HEK293T (cell line): ENCODE measurements at regions not wholly inside any gene's neighbourhood (a gene's known extent, or its start where the extent isn't known, plus 50 kb on each side); places are given as distances from the start of the nearest gene placed in this dataset.

ENCODE experiments used
- CTCF ChIA-PET: fragments of 350-600 bp; formaldehyde crosslinking; extraction: SDS; loops from one replicate; lab custom pipeline; 2021; ENCODE audit warnings: antibody characterized with exemption, inconsistent platforms; lab: Yijun Ruan, JAX
- POLR2A ChIA-PET: fragments of 350-600 bp; formaldehyde crosslinking; extraction: SDS; loops from one replicate; lab custom pipeline; 2020; ENCODE audit warnings: antibody characterized with exemption, inconsistent platforms; lab: Yijun Ruan, JAX
- DNase-seq: peaks from one replicate; pipeline ENCODE4 v3.0.0; 2012; ENCODE audit warnings: mixed read lengths; ENCODE audit errors: extremely low spot score
- ARNT ChIP-seq: fragments of 450-650 bp; IDR thresholded peaks from 2 replicates; pipeline ENCODE4 v1.6.1; 2017; ENCODE audit warnings: mild to moderate bottlenecking
- BHLHE40 ChIP-seq: fragments of 450-650 bp; IDR thresholded peaks from 2 replicates; pipeline ENCODE4 v1.6.1; 2016; ENCODE audit warnings: mild to moderate bottlenecking, moderate library complexity, borderline replicate concordance
- CTBP1 ChIP-seq: fragments of 450-650 bp; IDR thresholded peaks from 2 replicates; pipeline ENCODE4 v1.6.1; 2016; ENCODE audit warnings: borderline replicate concordance
- ELF4 ChIP-seq: fragments of 450-650 bp; IDR thresholded peaks from 2 replicates; pipeline ENCODE4 v1.6.1; 2017; ENCODE audit warnings: antibody characterized with exemption
- FOXA1 ChIP-seq: fragments of 450-650 bp; IDR thresholded peaks from 2 replicates; pipeline ENCODE4 v1.6.1; 2016; ENCODE audit warnings: mild to moderate bottlenecking
- FOXK2 ChIP-seq: fragments of 450-650 bp; IDR thresholded peaks from 2 replicates; pipeline ENCODE4 v1.6.1; 2016; ENCODE audit warnings: mild to moderate bottlenecking
- FOXM1 ChIP-seq: fragments of 450-650 bp; IDR thresholded peaks from 2 replicates; pipeline ENCODE4 v1.6.1; 2017; ENCODE audit warnings: mild to moderate bottlenecking, borderline replicate concordance
- HDGF ChIP-seq: fragments of 450-650 bp; IDR thresholded peaks from 2 replicates; pipeline ENCODE4 v1.6.1; 2017; ENCODE audit warnings: antibody characterized with exemption, borderline replicate concordance
- L3MBTL2 ChIP-seq: fragments of 450-650 bp; conservative IDR thresholded peaks from 2 replicates; pipeline ENCODE4 v1.6.1; 2016; ENCODE audit warnings: mild to moderate bottlenecking
- LEF1 ChIP-seq: fragments of 450-650 bp; IDR thresholded peaks from 2 replicates; pipeline ENCODE4 v1.6.1; 2017; ENCODE audit warnings: mild to moderate bottlenecking, borderline replicate concordance
- NFRKB ChIP-seq: fragments of 450-650 bp; IDR thresholded peaks from 2 replicates; pipeline ENCODE4 v1.6.1; 2016; ENCODE audit warnings: mild to moderate bottlenecking, moderate library complexity
- SP1 ChIP-seq: fragments of 450-650 bp; IDR thresholded peaks from 2 replicates; pipeline ENCODE4 v1.6.1; 2017
- SUZ12 ChIP-seq: fragments of 450-650 bp; IDR thresholded peaks from 2 replicates; pipeline ENCODE4 v1.6.1; 2016; ENCODE audit warnings: mild to moderate bottlenecking
- TARDBP ChIP-seq: fragments of 450-650 bp; IDR thresholded peaks from 2 replicates; pipeline ENCODE4 v1.6.1; 2016
- ZNF384 ChIP-seq: fragments of 450-650 bp; IDR thresholded peaks from 2 replicates; pipeline ENCODE4 v1.6.1; 2016
- TF ChIP-seq, protein P1 (sequence below): fragments of 450-650 bp; IDR thresholded peaks from 2 replicates; pipeline ENCODE4 v1.6.1; 2016

GRCh38 chr3:194040516-194041273 is 95.3 kb upstream of the HES1 start:
- TF ChIP-seq, protein P1, sequence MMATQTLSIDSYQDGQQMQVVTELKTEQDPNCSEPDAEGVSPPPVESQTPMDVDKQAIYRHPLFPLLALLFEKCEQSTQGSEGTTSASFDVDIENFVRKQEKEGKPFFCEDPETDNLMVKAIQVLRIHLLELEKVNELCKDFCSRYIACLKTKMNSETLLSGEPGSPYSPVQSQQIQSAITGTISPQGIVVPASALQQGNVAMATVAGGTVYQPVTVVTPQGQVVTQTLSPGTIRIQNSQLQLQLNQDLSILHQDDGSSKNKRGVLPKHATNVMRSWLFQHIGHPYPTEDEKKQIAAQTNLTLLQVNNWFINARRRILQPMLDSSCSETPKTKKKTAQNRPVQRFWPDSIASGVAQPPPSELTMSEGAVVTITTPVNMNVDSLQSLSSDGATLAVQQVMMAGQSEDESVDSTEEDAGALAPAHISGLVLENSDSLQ = no peak
- TF ChIP-seq SUZ12 (no peak), CTBP1 (no peak), BHLHE40 (no peak), L3MBTL2 (no peak), FOXM1 (no peak), FOXK2 (no peak), ZNF384 (no peak)
- no peak for DNase-seq
- ChIA-PET CTCF (interaction anchor here (0.6 kb wide), 1 partner anchor 146 kb away, joined by 3 read pairs; no protein-coding TSS in a partner anchor), POLR2A (no interaction called here)

GRCh38 chr3:194042927-194043326 is 93.0 kb upstream of the HES1 start:
- TF ChIP-seq LEF1 (no peak), FOXK2 (no peak), ZNF384 (no peak), NFRKB (no peak), HDGF (no peak), FOXA1 (no peak), ARNT (no peak), SUZ12 (no peak), ELF4 (no peak), FOXM1 (no peak), L3MBTL2 (no peak), TARDBP (no peak)
- TF ChIP-seq, protein P1 = no peak
- DNase-seq = no peak
- POLR2A ChIA-PET = no interaction called here
- CTCF ChIA-PET = no interaction called here

GRCh38 chr3:194043516-194043915 is 92.4 kb upstream of the HES1 start:
- DNase-seq = no peak
- ChIA-PET POLR2A (no interaction called here), CTCF (interaction anchor here (1.6 kb wide), 1 partner anchor 9 kb away, joined by 7 read pairs; no protein-coding TSS in a partner anchor)
- TF ChIP-seq FOXM1 (no peak), BHLHE40 (no peak), TARDBP (no peak), NFRKB (no peak), ARNT (no peak), L3MBTL2 (no peak), HDGF (no peak)

- DNase-seq = no peak
- POLR2A ChIA-PET = no interaction called here
- TF ChIP-seq FOXK2 (no peak), SUZ12 (no peak), NFRKB (no peak), TARDBP (no peak), CTBP1 (no peak), SP1 (no peak), LEF1 (no peak), HDGF (no peak), ARNT (no peak)
- CTCF ChIA-PET = interaction anchor here (1.6 kb wide), 1 partner anchor 11 kb away, joined by 7 read pairs; no protein-coding TSS in a partner anchor
Measured at GRCh38 chr3:194045289-194045688, 90.7 kb upstream of the HES1 start.

DNA sequence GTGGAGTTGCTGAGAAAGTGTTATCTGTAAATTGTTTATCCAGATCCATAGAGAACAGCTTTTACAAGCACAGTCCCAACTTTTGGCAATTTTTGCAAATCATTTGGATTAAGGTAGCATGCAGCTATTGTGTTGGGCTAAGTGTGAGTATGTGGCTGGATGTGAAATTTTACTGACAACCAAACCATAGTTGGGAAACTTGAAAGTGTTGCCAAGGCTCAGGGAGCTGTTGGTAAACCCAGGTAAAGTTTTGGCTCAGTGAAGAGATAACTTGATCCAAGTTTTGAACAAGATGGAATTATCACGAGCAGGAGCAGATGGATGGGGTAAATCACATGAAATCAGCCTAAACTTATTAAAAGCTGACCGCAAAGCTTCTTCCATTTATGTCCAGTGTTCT is 90.0 kb upstream of the HES1 start:
- POLR2A ChIA-PET = no interaction called here

GRCh38 chr3:194046531-194046930 is 89.4 kb upstream of the HES1 start:
- TF ChIP-seq ZNF384 = no peak
- no peak for TF ChIP-seq BHLHE40
- no peak for TF ChIP-seq CTBP1
- TF ChIP-seq FOXK2 = no peak
- no peak for TF ChIP-seq L3MBTL2
- no peak for TF ChIP-seq HDGF
- TF ChIP-seq, protein P1 = no peak
- no peak for TF ChIP-seq NFRKB
- no peak for TF ChIP-seq ARNT
- no peak for TF ChIP-seq TARDBP
- TF ChIP-seq SUZ12 = no peak
- no peak for TF ChIP-seq FOXM1
- no peak for TF ChIP-seq LEF1
- TF ChIP-seq ELF4 = no peak
- TF ChIP-seq FOXA1 = no peak
- TF ChIP-seq SP1 = no peak
- CTCF ChIA-PET = no interaction called here
- DNase-seq = no peak
- POLR2A ChIA-PET = no interaction called here

More for the DNA sequence above, 90.0 kb upstream of the HES1 start:
- no peak for DNase-seq
- TF ChIP-seq SP1 (no peak), FOXA1 (no peak), TARDBP (no peak), ARNT (no peak), L3MBTL2 (no peak), ZNF384 (no peak), BHLHE40 (no peak), CTBP1 (no peak), LEF1 (no peak), HDGF (no peak), FOXK2 (no peak), FOXM1 (no peak), ELF4 (no peak), SUZ12 (no peak)
- TF ChIP-seq, protein P1 = no peak
- CTCF ChIA-PET = no interaction called here
